Mesendoderm (in vitro differentiated cells): ENCODE measurements at regions not wholly inside any gene's neighbourhood (a gene's known extent, or its start where the extent isn't known, plus 50 kb on each side); places are given as distances from the start of the nearest gene placed in this dataset.

Experiments
- DNase-seq: peaks from one replicate; pipeline ENCODE4 v3.0.0; 2013
- H2AK5ac ChIP-seq: 2 replicates; pipeline ENCODE4 v1.6.1; 2013; ENCODE audit warnings: low read length, inconsistent platforms
- H2BK120ac ChIP-seq: 2 replicates; pipeline ENCODE4 v1.6.1; 2013; ENCODE audit warnings: low read depth, mild to moderate bottlenecking, low read length, moderate library complexity, mixed read lengths
- H2BK15ac ChIP-seq: replicated peaks from 2 replicates; pipeline ENCODE4 v1.6.1; 2013; ENCODE audit warnings: low read depth, mild to moderate bottlenecking, moderate library complexity
- H2BK5ac ChIP-seq: 2 replicates; pipeline ENCODE4 v1.6.1; 2013; ENCODE audit warnings: low read length, inconsistent platforms
- H3K18ac ChIP-seq: 2 replicates; pipeline ENCODE4 v1.6.1; 2013; ENCODE audit warnings: mild to moderate bottlenecking, low read length, mixed read lengths
- H3K23ac ChIP-seq: one replicate; pipeline ENCODE4 v1.6.1; 2013; ENCODE audit warnings: low read length
- H3K27ac ChIP-seq: 2 replicates; pipeline ENCODE4 v1.5.1; 2013; ENCODE audit warnings: low read depth, mild to moderate bottlenecking, inconsistent platforms, low read length, moderate library complexity
- H3K27me3 ChIP-seq: 2 replicates; pipeline ENCODE4 v1.6.1; 2013; ENCODE audit warnings: low read length, control low read depth, mild to moderate bottlenecking, inconsistent platforms; ENCODE audit not compliant: insufficient read depth, poor library complexity
- H3K36me3 ChIP-seq: 2 replicates; pipeline ENCODE4 v1.6.1; 2013; ENCODE audit warnings: low read length, inconsistent platforms; ENCODE audit not compliant: control insufficient read depth, insufficient read depth
- H3K4ac ChIP-seq: one replicate; pipeline ENCODE4 v1.6.1; 2013; ENCODE audit warnings: low read depth, mild to moderate bottlenecking, low read length, moderate library complexity
- H3K4me1 ChIP-seq: 2 replicates; pipeline ENCODE4 v1.6.1; 2013; ENCODE audit warnings: low read depth, low read length, inconsistent platforms; ENCODE audit not compliant: control insufficient read depth
- H3K4me2 ChIP-seq: 2 replicates; pipeline ENCODE4 v1.6.1; 2013; ENCODE audit warnings: low read length
- H3K4me3 ChIP-seq: 2 replicates; pipeline ENCODE4 v1.5.1; 2013; ENCODE audit warnings: mild to moderate bottlenecking, low read length
- H3K56ac ChIP-seq: one replicate; pipeline ENCODE4 v1.6.1; 2013; ENCODE audit warnings: low read length
- H3K79me1 ChIP-seq: 2 replicates; pipeline ENCODE4 v1.6.1; 2013; ENCODE audit warnings: low read length, inconsistent platforms
- H3K79me2 ChIP-seq: 2 replicates; pipeline ENCODE4 v1.6.1; 2013; ENCODE audit warnings: mild to moderate bottlenecking, low read length; ENCODE audit not compliant: control insufficient read depth, insufficient read depth
- H3K9ac ChIP-seq: 2 replicates; pipeline ENCODE4 v1.6.1; 2013; ENCODE audit warnings: low read length, inconsistent platforms
- H4K5ac ChIP-seq: one replicate; pipeline ENCODE4 v1.6.1; 2013; ENCODE audit warnings: low read length
- H4K8ac ChIP-seq: one replicate; pipeline ENCODE4 v1.6.1; 2013; ENCODE audit warnings: low read depth, mild to moderate bottlenecking, control low read depth, low read length, moderate library complexity
- WGBS: extraction: QIAGEN DNeasy Blood & Tissue Kit; methylation state at CpG from one replicate; pipeline ENCODE4 v1.1.7; 2013; ENCODE audit warnings: low lambda C conversion rate, missing lambda C conversion rate; ENCODE audit not compliant: insufficient coverage; ENCODE audit errors: extremely low coverage; 5-methylcytosine and 5-hydroxymethylcytosine counted together

- Histone ChIP-seq H3K79me1 (no peaks in the 10 kb centered on the region), H2BK15ac (no peak overlapping the region), H3K27ac (no peak overlapping the region), H3K18ac (no peak overlapping the region), H3K23ac (no peak overlapping the region), H3K27me3 (no peaks in the 10 kb centered on the region), H3K4me3 (no peak overlapping the region), H2BK5ac (no peak overlapping the region), H3K9ac (no peak overlapping the region), H3K4ac (no peak overlapping the region), H4K5ac (no peak overlapping the region), H3K4me1 (no peaks in the 10 kb centered on the region), H3K4me2 (no peak overlapping the region), H2AK5ac (no peak overlapping the region), H3K36me3 (no peaks in the 10 kb centered on the region), H2BK120ac (no peak overlapping the region), H3K79me2 (no peaks in the 10 kb centered on the region), H4K8ac (no peak overlapping the region), H3K56ac (no peak overlapping the region)
- DNase-seq: no peak
- WGBS: no CpG with 5 or more reads among the region's 4 CpGs
These were observed 333.7 kb downstream of the DYSF start for GRCh38 chr2:71787108-71787415.

GRCh38 chr2:71786291-71787107 lies 333.1 kb downstream of the DYSF start:
- Histone ChIP-seq H2BK5ac (no peak overlapping the region), H3K79me2 (no peaks in the 10 kb centered on the region), H2BK15ac (no peak overlapping the region), H4K5ac (no peak overlapping the region), H3K36me3 (no peaks in the 10 kb centered on the region), H3K23ac (no peak overlapping the region), H3K79me1 (no peaks in the 10 kb centered on the region), H3K27ac (no peak overlapping the region), H3K18ac (no peak overlapping the region), H3K4me2 (no peak overlapping the region), H4K8ac (no peak overlapping the region), H3K4me3 (no peak overlapping the region), H3K4ac (no peak overlapping the region), H2BK120ac (no peak overlapping the region), H3K27me3 (no peaks in the 10 kb centered on the region), H3K4me1 (no peaks in the 10 kb centered on the region), H2AK5ac (no peak overlapping the region), H3K9ac (no peak overlapping the region), H3K56ac (no peak overlapping the region)
- no peak for DNase-seq
- no CpG with 5 or more reads among the region's 17 CpGs for WGBS

- Histone ChIP-seq H3K9ac (no peak overlapping the region), H3K4me3 (no peak overlapping the region), H3K4me2 (no peak overlapping the region), H4K8ac (no peak overlapping the region), H2AK5ac (no peak overlapping the region), H3K23ac (no peak overlapping the region), H3K56ac (no peak overlapping the region), H2BK5ac (no peak overlapping the region), H3K4me1 (no peaks in the 10 kb centered on the region), H3K27me3 (no peaks in the 10 kb centered on the region), H4K5ac (no peak overlapping the region), H3K27ac (no peak overlapping the region), H3K36me3 (no peaks in the 10 kb centered on the region), H3K4ac (no peak overlapping the region), H2BK120ac (no peak overlapping the region), H2BK15ac (no peak overlapping the region), H3K79me2 (no peaks in the 10 kb centered on the region), H3K79me1 (no peaks in the 10 kb centered on the region), H3K18ac (no peak overlapping the region)
- no CpG with 5 or more reads among the region's 23 CpGs for WGBS
- DNase-seq: no peak
These were observed 332.2 kb downstream of the DYSF start for GRCh38 chr2:71785516-71785981.

- no peak overlapping the region for H3K56ac ChIP-seq
- no peak overlapping the region for H3K9ac ChIP-seq
- H3K18ac ChIP-seq: no peak overlapping the region
- H3K36me3 ChIP-seq: no peaks in the 10 kb centered on the region
- peak; percentile 85 for DNase-seq
- H3K27ac ChIP-seq: no peak overlapping the region
- no peak overlapping the region for H4K8ac ChIP-seq
- no peak overlapping the region for H2BK120ac ChIP-seq
- no peaks in the 10 kb centered on the region for H3K79me2 ChIP-seq
- H3K27me3 ChIP-seq: no peaks in the 10 kb centered on the region
- no peak overlapping the region for H3K4ac ChIP-seq
- no peaks in the 10 kb centered on the region for H3K79me1 ChIP-seq
- H3K4me2 ChIP-seq: no peak overlapping the region
- WGBS: no CpG with 5 or more reads among the region's 8 CpGs
- no peak overlapping the region for H3K4me3 ChIP-seq
- H4K5ac ChIP-seq: no peak overlapping the region
- H2AK5ac ChIP-seq: no peak overlapping the region
- H3K4me1 ChIP-seq: no peaks in the 10 kb centered on the region
- H3K23ac ChIP-seq: no peak overlapping the region
- H2BK15ac ChIP-seq: no peak overlapping the region
- H2BK5ac ChIP-seq: no peak overlapping the region
These were observed 331.6 kb downstream of the DYSF start for GRCh38 chr2:71784734-71785511.

- Histone ChIP-seq H3K4me1 (no peaks in the 10 kb centered on the region), H3K27me3 (no peaks in the 10 kb centered on the region), H4K5ac (no peak overlapping the region), H2AK5ac (no peak overlapping the region), H2BK120ac (no peak overlapping the region), H3K56ac (no peak overlapping the region), H4K8ac (no peak overlapping the region), H3K9ac (no peak overlapping the region), H3K18ac (no peak overlapping the region), H3K23ac (no peak overlapping the region), H2BK15ac (no peak overlapping the region), H3K4me2 (no peak overlapping the region), H3K4ac (no peak overlapping the region), H3K36me3 (no peaks in the 10 kb centered on the region), H3K4me3 (no peak overlapping the region), H3K79me2 (no peaks in the 10 kb centered on the region), H3K79me1 (no peaks in the 10 kb centered on the region), H3K27ac (no peak overlapping the region), H2BK5ac (no peak overlapping the region)
- WGBS: no CpG with 5 or more reads among the region's 4 CpGs
- DNase-seq: no peak
These were observed 330.5 kb downstream of the DYSF start for GRCh38 chr2:71783815-71784214.
